Muscle layer of duodenum (tissue), 2 donors: ENCODE measurements at regions not wholly inside any gene's neighbourhood (a gene's known extent, or its start where the extent isn't known, plus 50 kb on each side); places are given as distances from the start of the nearest gene placed in this dataset.
"Not testable (repeated sequence)": the region's sequence is repeated elsewhere in the genome, so short reads cannot be mapped to it uniquely, and the experiment has no call there.

Experiments
- H3K27ac ChIP-seq: one replicate; pipeline ENCODE4 v1.7.0; 2013; ENCODE audit warnings: mild to moderate bottlenecking, low read length
- H3K27me3 ChIP-seq: one replicate; pipeline ENCODE4 v1.7.0; 2013; ENCODE audit warnings: low read depth, mild to moderate bottlenecking, control low read depth, low read length
- H3K36me3 ChIP-seq, 2 donors: one replicate each; pipeline ENCODE4 v1.7.0; 2013; ENCODE audit warnings: low read length in 2 of 2, control low read depth in 1 of 2, mild to moderate bottlenecking in 1 of 2; ENCODE audit not compliant: insufficient read depth in 2 of 2, control insufficient read depth in 1 of 2
- H3K4me1 ChIP-seq, 2 donors: one replicate each; pipeline ENCODE4 v1.7.0; 2013; ENCODE audit warnings: low read length in 2 of 2, mild to moderate bottlenecking in 2 of 2, control low read depth in 1 of 2, moderate library complexity in 1 of 2; ENCODE audit not compliant: insufficient read depth in 2 of 2, control insufficient read depth in 1 of 2
- H3K4me3 ChIP-seq, 2 donors: one replicate each; pipeline ENCODE4 v1.7.0; 2013; ENCODE audit warnings: low read length in 2 of 2, low read depth in 1 of 2, mild to moderate bottlenecking in 1 of 2
- H3K9me3 ChIP-seq, 2 donors: one replicate each; pipeline ENCODE4 v1.7.0; 2013; ENCODE audit warnings: low read length in 2 of 2, control low read depth in 1 of 2, mild to moderate bottlenecking in 1 of 2; ENCODE audit not compliant: control insufficient read depth in 1 of 2
- donor health status: healthy.

DNA sequence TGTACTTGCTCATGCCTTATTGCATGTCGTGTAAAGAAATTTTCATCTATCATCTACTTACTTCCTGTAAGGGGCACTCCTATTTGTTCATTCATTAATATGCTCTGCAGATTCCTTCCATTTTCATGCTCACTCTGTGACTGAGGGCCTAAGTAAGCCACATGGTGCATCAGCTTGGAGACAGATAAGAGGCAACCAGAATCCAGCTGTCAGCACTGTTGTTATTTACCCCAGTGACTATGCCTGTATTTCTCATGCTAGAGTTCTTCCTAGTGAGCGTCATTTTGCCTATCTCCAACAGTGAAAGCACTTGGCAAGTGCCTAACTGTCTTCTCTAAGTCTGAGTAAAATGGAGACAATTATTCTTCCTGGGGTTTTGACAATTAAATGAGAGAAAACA is 124.8 kb upstream of the ABI3BP start:
- Histone ChIP-seq H3K27me3 (no peaks in the 10 kb centered on the region), H3K9me3 (no peaks in the 10 kb centered on the region), H3K4me3 (no peak overlapping the region), H3K27ac (no peak overlapping the region), H3K36me3 (no peaks in the 10 kb centered on the region), H3K4me1 (no peaks in the 10 kb centered on the region)

DNA sequence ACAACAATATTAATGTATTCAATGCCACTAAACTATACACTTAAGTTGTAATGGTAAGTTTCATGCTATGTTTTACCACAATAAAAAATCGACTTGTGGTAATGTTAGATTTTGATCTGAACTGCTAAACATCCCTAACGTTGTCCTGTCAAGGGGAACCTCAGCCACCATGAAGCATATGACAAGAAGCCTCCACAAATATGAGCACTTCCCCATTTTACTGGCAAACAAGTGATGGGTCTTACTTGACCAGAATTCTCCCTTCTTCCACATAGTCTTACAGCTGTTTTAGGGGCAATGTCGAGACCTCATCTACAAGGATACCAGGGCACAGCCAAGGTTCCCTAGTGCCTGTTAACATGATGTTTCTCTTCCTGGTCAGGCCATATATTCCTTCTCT is 124.2 kb upstream of the ABI3BP start:
- H3K27me3 ChIP-seq: no peaks in the 10 kb centered on the region
- H3K36me3 ChIP-seq: no peaks in the 10 kb centered on the region
- no peaks in the 10 kb centered on the region for H3K9me3 ChIP-seq
- H3K4me3 ChIP-seq: no peak overlapping the region
- H3K27ac ChIP-seq: no peak overlapping the region
- no peaks in the 10 kb centered on the region for H3K4me1 ChIP-seq

DNA sequence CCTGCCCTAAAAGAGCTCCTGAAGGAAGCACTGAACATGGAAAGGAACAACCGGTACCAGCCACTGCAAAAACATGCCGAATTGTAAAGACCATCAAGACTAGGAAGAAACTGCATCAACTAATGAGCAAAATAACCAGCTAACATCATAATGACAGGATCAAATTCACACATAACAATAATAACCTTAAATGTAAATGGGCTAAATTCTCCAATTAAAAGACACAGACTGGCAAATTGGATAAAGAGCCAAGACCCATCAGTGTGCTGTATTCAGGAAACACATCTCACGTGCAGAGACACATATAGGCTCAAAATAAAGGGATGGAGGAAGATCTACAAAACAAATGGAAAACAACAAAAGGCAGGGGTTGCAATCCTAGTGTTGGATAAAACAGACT is 117.1 kb upstream of the ABI3BP start:
- not testable (repeated sequence) for H3K27ac ChIP-seq

DNA sequence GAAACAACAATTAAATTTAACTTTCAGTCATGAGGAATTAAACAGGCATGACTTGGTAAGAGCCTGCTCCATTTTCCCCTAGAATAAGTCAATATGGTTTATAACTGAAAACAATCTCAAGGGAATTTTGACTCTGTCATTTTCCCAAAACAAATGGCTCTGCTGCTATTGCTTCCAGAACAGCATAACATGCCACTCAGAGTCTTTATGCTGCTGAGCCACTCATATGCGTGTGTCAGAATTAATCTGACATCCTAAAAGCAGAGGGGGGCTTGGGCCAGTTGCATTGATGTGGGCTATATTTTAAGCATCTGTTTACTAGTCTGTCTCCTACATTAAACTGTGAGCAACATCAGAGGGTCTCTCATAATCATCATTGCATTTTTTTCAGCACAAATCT is 111.1 kb upstream of the ABI3BP start:
- H3K27me3 ChIP-seq: no peaks in the 10 kb centered on the region
- H3K9me3 ChIP-seq: peaks cover 0 to 8% of the 10 kb centered on the region in 2 donors
- no peak overlapping the region for H3K27ac ChIP-seq
- no peaks in the 10 kb centered on the region for H3K36me3 ChIP-seq
- H3K4me1 ChIP-seq: peaks cover 0 to 6% of the 10 kb centered on the region in 2 donors
- H3K4me3 ChIP-seq: no peak overlapping the region

More for the DNA sequence above, 117.1 kb upstream of the ABI3BP start:
- not testable (repeated sequence) for H3K4me3 ChIP-seq, H3K27me3 ChIP-seq, H3K36me3 ChIP-seq, H3K4me1 ChIP-seq, H3K9me3 ChIP-seq

DNA sequence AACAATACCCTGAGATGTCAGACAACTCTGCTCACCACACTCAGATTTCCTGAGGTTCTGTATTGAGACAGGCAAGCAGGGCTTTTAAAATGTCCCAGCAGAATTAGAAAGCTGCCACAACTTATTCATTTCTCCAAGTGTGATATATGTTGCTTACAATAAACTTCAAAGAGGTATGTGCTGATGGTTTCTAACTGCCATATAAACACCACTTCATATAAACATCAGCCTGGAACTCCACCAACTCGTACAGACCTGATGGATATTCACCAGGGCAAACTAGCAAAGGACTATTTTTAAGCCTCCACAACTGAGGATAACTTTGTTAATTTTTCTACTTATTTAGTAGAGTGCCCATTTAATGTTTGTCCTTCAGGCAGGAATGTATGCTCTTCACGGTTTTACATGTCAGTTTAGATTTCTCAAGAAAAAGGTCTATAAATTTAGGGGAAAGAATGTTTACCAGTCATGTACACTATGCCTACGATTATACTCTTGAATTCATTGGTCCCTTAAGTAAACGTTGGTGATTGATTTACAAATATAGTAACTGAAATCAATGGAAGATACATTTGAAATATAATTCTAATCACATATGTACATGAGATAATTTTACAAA is 109.6 kb upstream of the ABI3BP start:
- H3K36me3 ChIP-seq: no peaks in the 10 kb centered on the region
- peaks cover 0 to 3% of the 10 kb centered on the region in 2 donors for H3K9me3 ChIP-seq
- no peak overlapping the region for H3K4me3 ChIP-seq
- no peaks in the 10 kb centered on the region for H3K27me3 ChIP-seq
- no peak overlapping the region for H3K27ac ChIP-seq
- peaks cover 0 to 6% of the 10 kb centered on the region in 2 donors for H3K4me1 ChIP-seq

DNA sequence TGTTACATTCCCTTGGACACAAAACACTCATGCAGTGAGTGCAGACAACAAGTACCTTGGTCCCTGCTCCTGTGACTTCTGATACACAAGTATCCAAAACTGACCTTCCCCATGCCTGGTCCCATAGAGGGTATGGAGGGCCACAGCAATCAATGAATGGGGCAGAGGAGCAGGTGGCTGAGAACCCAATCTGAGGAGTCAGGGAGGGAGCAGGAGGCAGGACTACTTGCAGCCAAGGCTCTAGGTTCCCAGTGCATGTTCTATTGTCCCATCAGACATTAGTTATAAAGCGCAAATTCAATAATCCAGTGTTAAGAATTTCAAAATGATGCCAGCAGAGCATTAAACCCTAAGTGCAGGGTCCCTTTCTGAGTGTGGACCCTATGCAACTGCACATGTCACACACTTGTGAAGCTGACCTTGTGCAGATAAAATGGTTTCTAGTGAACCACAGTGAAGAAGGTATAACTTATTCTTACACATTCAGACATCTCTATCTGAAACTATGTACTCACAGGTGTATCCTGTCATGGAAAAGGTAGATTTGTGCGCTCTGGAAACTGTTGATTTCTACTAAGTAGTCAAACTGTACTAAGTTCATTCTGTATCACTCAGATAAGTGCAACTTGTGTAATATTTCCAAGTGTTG is 107.3 kb upstream of the ABI3BP start:
- no peaks in the 10 kb centered on the region for H3K36me3 ChIP-seq
- H3K9me3 ChIP-seq: no peaks in the 10 kb centered on the region
- H3K4me3 ChIP-seq: no peak overlapping the region
- no peak overlapping the region for H3K27ac ChIP-seq
- peaks cover 0 to 6% of the 10 kb centered on the region in 2 donors for H3K4me1 ChIP-seq
- H3K27me3 ChIP-seq: no peaks in the 10 kb centered on the region

DNA sequence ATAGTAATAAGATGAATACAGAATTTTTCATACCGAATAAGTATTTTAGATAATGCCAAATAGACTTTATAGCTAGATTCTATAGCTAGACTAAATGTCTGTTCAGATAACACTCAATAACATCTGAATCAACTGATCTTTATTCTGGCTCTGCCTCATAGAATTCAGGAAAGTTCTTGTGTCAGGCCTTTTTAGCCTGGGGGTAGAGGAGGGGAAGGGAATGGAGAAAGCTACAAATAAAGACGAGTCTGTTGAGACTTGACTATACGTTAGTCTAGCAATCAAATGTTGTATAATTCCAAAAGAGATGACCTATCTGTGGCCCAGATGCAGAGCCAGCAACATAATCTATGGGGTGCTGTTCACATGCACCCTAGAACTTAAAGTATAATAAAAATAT is 106.6 kb upstream of the ABI3BP start:
- H3K27ac ChIP-seq: no peak overlapping the region
- no peaks in the 10 kb centered on the region for H3K27me3 ChIP-seq
- H3K4me1 ChIP-seq: peaks cover 0 to 6% of the 10 kb centered on the region in 2 donors
- H3K9me3 ChIP-seq: no peaks in the 10 kb centered on the region
- H3K4me3 ChIP-seq: no peak overlapping the region
- no peaks in the 10 kb centered on the region for H3K36me3 ChIP-seq

DNA sequence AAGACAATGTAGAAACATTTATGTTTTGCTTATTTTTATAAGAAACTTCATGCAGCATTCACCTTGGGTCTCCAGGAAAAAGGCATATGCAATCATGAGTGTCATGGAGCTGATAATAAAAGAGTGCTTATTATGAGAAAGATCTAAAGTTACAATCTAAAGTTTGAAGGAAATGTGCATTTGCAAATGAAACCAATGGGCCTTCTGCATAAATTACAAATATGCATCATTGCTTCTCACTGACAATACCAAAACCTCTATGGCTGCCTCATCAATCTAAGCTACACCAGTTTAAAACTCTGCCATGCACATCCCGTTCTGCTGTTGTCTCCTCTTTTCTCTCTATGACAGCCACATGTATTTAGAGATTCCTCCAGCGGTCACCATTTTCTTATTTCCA is 103.2 kb upstream of the ABI3BP start:
- Histone ChIP-seq H3K27me3 (no peaks in the 10 kb centered on the region), H3K4me1 (no peaks in the 10 kb centered on the region), H3K4me3 (no peak overlapping the region), H3K36me3 (no peaks in the 10 kb centered on the region), H3K9me3 (no peaks in the 10 kb centered on the region), H3K27ac (no peak overlapping the region)

DNA sequence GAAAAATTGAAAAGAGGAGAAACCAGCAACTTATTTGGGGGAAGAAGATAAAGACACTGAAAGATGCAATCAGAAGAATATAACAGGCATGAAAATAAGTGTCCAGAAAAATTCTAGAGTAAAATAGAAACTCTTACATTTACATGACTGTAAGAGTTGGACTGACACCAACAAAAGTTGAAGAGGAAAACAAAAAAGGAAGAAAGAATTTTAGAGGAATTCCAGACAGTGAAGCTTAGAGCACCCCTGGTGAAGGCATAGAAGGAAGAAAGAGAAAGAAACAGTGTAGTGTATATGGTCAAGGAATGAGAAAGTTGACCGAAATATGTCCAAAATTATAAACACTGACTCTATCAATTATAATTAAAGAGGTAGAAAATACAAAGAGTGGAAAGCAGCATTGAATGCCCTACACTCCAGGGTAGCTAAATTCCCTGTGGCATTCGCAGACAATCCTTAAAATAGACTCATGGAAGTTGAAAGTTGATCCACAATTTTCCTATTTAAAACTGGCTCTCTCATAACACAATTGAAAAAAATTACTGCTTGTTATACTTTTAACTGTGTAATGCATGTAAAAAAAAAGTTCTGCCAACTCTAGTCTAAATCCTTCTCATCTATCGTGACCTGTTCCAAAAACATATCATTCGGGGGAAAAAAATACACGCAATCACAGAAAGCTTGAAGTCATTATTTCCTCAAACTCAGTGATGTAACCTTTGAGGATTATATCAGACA is 102.6 kb upstream of the ABI3BP start:
- H3K27me3 ChIP-seq: no peaks in the 10 kb centered on the region
- H3K27ac ChIP-seq: no peak overlapping the region
- no peaks in the 10 kb centered on the region for H3K9me3 ChIP-seq
- no peaks in the 10 kb centered on the region for H3K36me3 ChIP-seq
- no peak overlapping the region for H3K4me3 ChIP-seq
- H3K4me1 ChIP-seq: no peaks in the 10 kb centered on the region

DNA sequence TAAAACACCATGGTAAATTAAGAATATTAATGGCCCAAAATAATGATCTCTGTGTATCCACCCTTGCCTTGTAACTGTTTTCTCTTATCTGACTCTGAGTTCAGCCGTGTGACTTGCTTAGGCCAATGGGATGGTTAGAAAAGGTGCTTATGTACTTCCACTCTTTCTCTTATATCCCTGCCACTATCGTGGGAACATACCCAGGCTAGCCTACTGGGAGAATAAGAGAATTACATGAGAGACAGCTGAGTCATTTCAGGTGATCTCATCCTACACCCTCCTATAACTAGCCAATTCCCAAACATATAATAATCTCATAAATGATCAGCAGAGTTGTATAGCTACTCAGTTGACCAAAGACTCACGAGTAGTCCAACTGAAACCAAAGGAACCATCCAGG is 98.3 kb upstream of the ABI3BP start:
- no peaks in the 10 kb centered on the region for H3K4me1 ChIP-seq
- no peaks in the 10 kb centered on the region for H3K9me3 ChIP-seq
- no peaks in the 10 kb centered on the region for H3K36me3 ChIP-seq
- H3K27me3 ChIP-seq: no peaks in the 10 kb centered on the region
- H3K4me3 ChIP-seq: no peak overlapping the region
- H3K27ac ChIP-seq: no peak overlapping the region

DNA sequence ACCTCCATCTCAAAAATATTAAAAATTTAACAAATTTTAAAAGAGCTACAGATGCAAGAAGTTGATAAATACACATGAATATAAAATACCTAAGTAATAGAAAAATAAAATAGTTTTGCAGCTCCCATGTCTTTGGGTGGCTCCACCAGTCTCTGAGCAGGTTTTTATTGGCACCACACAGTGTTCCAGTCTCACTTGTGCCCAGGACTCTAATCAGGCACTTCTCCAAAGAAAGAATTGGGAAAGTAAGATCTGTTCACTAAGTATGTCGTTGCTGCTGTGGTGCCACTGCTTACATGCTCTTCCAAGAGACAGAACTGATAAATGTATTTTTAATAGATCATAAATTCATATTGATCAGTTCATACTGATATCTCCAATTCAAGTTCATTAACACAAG is 92.5 kb upstream of the ABI3BP start:
- no peaks in the 10 kb centered on the region for H3K9me3 ChIP-seq
- H3K4me3 ChIP-seq: no peak overlapping the region
- H3K27me3 ChIP-seq: no peaks in the 10 kb centered on the region
- H3K36me3 ChIP-seq: no peaks in the 10 kb centered on the region
- H3K4me1 ChIP-seq: peaks cover 0 to 3% of the 10 kb centered on the region in 2 donors
- H3K27ac ChIP-seq: no peak overlapping the region
